Stimulated activated naive CD8-positive, alpha-beta T cell treated with anti-CD3 and anti-CD28 coated beads, Interleukin-15, Interleukin-2, amounts not matched to agents 100 U/mL and 50 U/mL, for 24 hours (primary cell): ENCODE measurements at regions not wholly inside any gene's neighbourhood (a gene's known extent, or its start where the extent isn't known, plus 50 kb on each side); places are given as distances from the start of the nearest gene placed in this dataset.

Source experiments
- ATAC-seq: fragments of 150-1000 bp; cut with Tn5 transposase; one replicate; pipeline ENCODE4 v1.10.0; 2021
- DNase-seq: peaks from one replicate; pipeline ENCODE4 v3.0.0; 2021

GRCh38 chr3:76429581-76430177 lies 610.2 kb upstream of the ROBO2 start:
- ATAC-seq: no peak
- DNase-seq: no peak

- DNase-seq: no peak
- ATAC-seq: no peak
Observed at GRCh38 chr3:76432396-76432795, 607.5 kb upstream of the ROBO2 start.

GRCh38 chr3:76436894-76437293 lies 603.0 kb upstream of the ROBO2 start:
- no peak for DNase-seq
- no peak for ATAC-seq

- DNase-seq (no peak), ATAC-seq (no peak)
Observed at GRCh38 chr3:76438971-76439370, 600.9 kb upstream of the ROBO2 start.

GRCh38 chr3:76442374-76442915 lies 597.5 kb upstream of the ROBO2 start:
- DNase-seq (no peak), ATAC-seq (no peak)

GRCh38 chr3:76456322-76456721 lies 583.6 kb upstream of the ROBO2 start:
- DNase-seq: no peak
- no peak for ATAC-seq

- DNase-seq (no peak), ATAC-seq (no peak)
Observed at GRCh38 chr3:76463501-76463900, 576.4 kb upstream of the ROBO2 start.

- ATAC-seq (no peak), DNase-seq (no peak)
Observed at GRCh38 chr3:76470285-76470684, 569.6 kb upstream of the ROBO2 start.

- no peak for ATAC-seq
- no peak for DNase-seq
Observed at GRCh38 chr3:76474632-76475031, 565.3 kb upstream of the ROBO2 start.

GRCh38 chr3:76479161-76479650 lies 560.7 kb upstream of the ROBO2 start:
- DNase-seq (no peak), ATAC-seq (no peak)

- no peak for DNase-seq
- no peak for ATAC-seq
Observed at GRCh38 chr3:76482510-76482909, 557.4 kb upstream of the ROBO2 start.

GRCh38 chr3:76487446-76487845 lies 552.5 kb upstream of the ROBO2 start:
- DNase-seq: no peak
- ATAC-seq: no peak

GRCh38 chr3:76490064-76490463 lies 549.8 kb upstream of the ROBO2 start:
- ATAC-seq (no peak), DNase-seq (no peak)

- no peak for ATAC-seq
- no peak for DNase-seq
Observed at GRCh38 chr3:76495216-76495615, 544.7 kb upstream of the ROBO2 start.

- ATAC-seq: no peak
- no peak for DNase-seq
Observed at GRCh38 chr3:76497636-76498035, 542.3 kb upstream of the ROBO2 start.

GRCh38 chr3:76500746-76501275 lies 539.1 kb upstream of the ROBO2 start:
- DNase-seq (no peak), ATAC-seq (no peak)

- no peak for ATAC-seq
- DNase-seq: no peak
Observed at GRCh38 chr3:76501315-76501714, 538.6 kb upstream of the ROBO2 start.

GRCh38 chr3:76502076-76502475 lies 537.8 kb upstream of the ROBO2 start:
- DNase-seq: no peak
- ATAC-seq: no peak

- no peak for DNase-seq
- no peak for ATAC-seq
Observed at GRCh38 chr3:76505202-76505845, 534.6 kb upstream of the ROBO2 start.

GRCh38 chr3:76509179-76509830 lies 530.6 kb upstream of the ROBO2 start:
- ATAC-seq (no peak), DNase-seq (no peak)

- no peak for ATAC-seq
- DNase-seq: no peak
Observed at GRCh38 chr3:76514836-76515235, 525.1 kb upstream of the ROBO2 start.

- ATAC-seq: no peak
- no peak for DNase-seq
Observed at GRCh38 chr3:76523337-76523736, 516.6 kb upstream of the ROBO2 start.

GRCh38 chr3:76525726-76526125 lies 514.2 kb upstream of the ROBO2 start:
- DNase-seq (no peak), ATAC-seq (no peak)
